GM18502 (cell line): ENCODE measurements at regions not wholly inside any gene's neighbourhood (a gene's known extent, or its start where the extent isn't known, plus 50 kb on each side); places are given as distances from the start of the nearest gene placed in this dataset.

ENCODE experiments used
- ATAC-seq: cut with Tn5 transposase; IDR thresholded peaks from one replicate; pipeline ENCODE4 v1.9.1; 2021; ENCODE audit warnings: mild to moderate bottlenecking; ENCODE audit not compliant: unreplicated experiment, poor library complexity

DNA sequence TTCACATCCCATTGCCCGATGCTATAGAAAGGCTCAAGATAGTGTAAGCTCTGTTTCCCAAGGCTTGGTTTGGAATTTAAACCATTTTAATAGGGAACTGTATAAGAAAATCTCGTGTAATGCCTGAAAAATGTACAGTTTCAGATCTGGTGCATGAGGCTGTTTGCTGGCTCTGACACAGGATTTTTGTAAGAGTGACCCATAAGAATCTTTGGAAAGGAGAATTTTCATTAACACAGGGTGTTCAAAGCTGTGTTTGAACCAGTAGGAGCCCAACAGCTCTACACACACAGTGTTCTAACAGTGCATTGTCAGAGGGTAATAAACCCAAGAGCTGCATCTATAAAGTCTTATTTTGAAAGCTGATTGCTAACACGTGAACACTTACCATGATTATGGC is 293.5 kb downstream of the PRL start:
- no peak for ATAC-seq

DNA sequence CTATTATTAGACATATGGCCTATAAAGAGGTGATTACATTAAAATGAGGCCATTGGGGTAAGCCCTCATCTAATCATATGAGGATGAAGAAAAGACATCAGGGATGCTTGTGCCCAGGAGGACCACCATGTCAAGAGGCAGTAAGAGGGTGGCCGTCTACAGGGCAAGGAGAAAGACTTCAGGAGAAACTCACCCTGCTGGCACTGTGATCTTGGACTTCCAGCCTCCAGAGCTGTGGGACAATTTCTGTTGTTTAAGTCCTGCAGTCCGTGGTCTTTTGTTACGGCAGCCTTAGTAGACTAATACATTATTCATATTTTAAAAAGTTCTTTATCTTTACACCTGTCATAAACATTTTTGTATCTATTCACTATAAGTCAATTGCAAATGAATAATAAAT is 290.0 kb downstream of the PRL start:
- ATAC-seq = no peak

DNA sequence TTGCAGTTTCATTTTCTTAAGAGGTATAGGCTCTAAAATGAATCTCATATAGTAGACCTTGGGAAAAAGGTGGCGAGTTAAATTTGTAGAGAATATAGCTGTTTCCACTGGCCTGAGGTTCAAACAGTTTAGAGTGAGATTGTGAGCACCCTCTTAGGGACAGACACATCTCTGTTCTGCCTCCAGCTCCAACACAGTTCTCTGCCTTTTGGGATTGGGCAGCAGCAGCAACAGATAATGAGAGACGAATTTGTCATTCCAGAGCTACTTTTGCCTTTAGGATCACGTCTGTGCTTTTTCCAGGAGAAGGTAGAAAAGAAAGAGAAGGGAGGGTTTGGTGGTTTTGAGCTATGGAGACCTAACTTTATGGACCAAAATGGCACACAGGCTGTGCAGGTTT is 289.4 kb downstream of the PRL start:
- ATAC-seq = no peak

DNA sequence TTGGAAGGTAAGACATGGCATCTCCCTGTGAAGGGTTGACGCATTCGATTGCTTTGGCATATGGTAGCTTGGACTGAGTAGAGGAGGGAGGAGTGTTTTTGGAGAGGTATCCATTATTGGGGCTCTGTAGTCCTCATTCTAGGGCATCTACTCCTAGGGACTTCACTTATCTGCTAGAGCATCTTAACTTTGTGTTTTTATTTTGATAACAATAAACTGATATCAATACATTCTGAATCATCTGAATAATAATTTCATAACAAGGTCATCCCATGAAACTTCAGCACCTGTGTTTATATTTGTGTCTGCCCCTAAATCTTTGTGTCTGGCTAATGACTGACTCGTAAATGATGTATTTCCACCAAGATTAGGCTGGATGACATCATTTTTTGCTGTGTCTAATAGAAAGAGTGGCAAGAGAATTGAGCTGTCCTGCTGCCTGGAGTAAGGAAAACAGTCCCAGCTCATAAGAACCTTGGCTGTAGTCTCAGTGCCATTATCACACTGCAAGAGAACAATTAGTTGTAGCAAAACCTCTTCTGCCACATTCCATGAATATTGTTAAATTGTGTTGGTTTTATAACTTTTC is 288.5 kb downstream of the PRL start:
- no peak for ATAC-seq

DNA sequence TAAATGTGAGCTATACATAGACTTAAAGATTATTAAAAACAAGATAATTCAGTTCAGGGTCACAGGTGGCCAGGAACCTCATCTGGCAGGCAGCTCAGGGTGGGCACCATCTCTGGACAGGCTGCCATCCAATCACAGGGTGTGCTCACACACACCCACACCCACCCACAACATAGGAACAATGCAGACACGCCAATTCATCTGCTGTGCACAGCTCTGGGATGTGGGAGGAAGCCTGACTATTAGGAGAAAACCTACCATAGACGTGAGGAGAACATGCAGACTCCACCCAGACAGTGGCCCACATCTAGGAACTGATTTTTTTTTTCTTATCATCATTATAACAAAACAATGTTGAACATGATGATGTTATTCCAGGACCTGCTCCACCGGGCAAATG is 286.7 kb downstream of the PRL start:
- no peak for ATAC-seq

DNA sequence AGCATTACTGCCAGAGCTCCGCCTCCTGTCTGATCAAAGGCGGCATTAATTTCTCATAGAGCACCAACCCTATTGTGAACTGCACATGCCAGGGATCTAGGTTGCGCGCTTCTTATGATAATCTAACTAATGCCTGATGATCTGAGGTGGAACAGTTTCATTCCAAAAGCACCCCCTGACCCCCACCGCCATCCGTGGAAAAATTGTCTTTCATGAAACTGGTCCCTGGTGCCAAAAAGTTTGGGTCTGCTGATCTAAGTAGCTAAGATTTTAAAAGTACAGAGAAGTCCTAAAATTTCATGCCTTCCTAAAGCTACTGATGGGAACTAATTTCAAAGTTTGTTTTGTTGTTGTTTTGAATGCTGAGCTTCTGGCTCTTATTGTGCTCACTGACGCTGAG is 281.6 kb downstream of the PRL start:
- ATAC-seq = no peak

DNA sequence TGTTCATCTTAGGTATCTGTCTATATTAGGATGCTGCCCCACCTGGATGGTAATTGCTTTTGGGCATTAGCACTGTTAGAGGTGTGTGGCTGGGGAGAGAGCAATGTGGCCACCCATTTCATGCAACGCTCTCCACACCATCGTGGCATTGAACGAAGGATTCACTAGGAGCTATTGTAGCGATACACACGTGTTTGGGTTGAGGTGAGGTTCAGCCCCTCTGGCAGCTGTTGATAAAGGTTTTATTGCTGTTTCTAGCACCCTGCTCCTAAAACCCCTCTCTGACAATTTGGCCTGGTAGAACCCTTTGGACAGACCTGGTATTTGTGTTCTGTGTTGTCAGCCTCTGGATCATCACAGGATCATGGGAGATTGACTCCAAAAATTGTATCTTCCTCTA is 280.9 kb downstream of the PRL start:
- no peak for ATAC-seq

DNA sequence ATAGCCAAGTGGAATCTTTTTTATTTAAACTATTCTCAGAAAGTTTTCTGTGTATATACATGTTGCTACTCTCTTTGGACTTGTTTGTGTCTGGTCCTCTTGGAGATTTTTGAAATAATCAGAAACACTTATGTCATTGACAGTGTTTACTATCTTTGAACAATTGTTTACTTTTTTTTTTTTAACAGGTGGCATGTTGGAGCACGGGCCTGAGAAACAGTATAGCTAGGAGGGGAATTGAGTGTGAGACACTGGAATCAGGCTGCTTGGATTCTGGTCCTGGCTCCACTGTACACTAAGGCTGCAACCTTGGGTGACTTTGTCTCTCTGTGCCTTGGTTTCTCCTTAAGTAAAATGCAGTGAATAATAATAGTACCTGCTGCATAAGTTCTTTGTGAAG is 279.6 kb downstream of the PRL start:
- ATAC-seq = no peak

DNA sequence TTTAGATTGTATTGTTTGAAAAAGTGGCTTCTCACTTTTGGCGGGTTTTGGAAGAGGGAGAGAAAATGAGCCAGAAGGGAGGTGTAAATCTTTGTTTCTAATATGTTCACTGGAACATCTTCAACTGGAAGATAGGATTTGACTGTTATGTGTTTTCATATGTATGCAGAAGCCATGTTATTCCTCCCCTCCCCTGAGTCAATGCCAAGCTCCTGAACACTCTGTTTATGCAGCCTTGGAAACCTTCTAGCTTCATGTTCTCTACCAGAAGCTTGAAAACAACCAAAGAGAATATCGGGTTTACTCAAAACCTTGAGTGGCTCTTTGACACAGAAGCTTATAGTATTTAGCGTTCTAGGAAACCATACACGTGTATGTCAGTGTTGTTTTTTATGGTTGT is 279.1 kb downstream of the PRL start:
- no peak for ATAC-seq

DNA sequence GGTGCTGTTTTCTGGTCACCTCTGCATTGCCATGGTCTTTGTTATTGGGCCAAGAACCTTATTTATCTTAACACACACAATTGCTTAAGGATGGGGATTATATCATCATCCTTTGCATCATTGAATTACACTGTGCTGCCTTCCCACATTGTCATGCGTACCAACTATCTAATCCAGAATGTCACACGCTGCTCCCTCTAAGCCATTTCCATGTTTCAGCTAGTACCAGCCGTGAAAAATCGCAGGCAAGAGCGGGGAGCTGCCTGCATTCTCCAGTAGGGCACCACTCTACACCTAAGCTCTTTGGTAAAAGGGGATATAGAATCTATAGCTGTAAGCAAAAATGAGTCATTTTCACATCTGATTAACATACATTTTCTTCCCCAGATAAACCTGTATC is 277.0 kb downstream of the PRL start:
- ATAC-seq = no peak

DNA sequence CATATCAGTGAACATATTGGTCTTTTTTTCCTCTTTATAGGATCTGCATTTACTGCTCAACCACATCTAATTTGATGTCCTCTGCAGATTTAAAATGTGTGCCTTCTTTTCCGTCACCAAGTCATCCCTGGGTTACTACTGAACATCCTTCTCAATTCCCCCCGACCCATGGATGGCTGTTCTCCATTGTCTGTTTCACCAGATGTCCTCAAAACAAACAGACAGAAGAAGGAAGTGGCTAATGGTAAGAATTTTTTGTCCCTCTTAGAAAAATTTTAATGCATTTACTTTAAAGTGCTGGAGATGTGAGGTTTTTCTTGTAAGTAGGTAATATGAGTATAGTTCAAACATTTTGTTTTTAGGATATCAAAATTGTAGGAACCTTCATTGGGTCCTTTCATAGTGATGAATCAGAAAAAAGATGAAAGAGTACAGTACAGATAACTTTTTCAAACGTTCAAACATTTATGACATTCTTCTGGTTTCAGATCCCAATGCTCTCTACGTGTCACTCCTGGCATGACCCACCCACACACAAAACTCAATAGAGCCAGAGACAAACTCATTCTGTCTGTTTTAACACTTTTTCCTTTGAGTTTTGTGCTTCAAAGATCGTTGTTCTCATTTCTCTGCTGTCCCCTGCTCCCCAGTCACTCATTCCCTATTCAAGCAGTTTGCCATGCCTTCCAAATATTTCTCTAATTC is 276.4 kb downstream of the PRL start:
- ATAC-seq = no peak

DNA sequence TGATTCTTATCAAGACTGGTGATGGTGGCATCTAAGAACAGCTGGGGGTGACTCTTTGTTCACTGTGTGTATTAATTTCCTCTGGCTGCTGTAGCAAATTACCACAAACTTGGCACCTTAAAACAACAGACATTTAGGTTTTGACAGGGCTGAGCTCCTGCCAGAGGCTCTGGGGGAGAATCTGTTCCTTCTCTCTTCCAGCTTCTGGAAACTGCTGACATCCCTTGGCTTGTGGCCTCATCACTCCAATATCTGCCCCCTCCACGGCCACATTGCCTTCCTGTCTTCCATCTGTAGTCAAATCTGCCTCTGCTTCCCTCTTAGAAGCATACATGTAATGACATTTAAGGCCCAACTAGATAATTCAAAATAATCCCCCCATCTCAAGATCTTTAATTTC is 274.9 kb downstream of the PRL start:
- no peak for ATAC-seq

DNA sequence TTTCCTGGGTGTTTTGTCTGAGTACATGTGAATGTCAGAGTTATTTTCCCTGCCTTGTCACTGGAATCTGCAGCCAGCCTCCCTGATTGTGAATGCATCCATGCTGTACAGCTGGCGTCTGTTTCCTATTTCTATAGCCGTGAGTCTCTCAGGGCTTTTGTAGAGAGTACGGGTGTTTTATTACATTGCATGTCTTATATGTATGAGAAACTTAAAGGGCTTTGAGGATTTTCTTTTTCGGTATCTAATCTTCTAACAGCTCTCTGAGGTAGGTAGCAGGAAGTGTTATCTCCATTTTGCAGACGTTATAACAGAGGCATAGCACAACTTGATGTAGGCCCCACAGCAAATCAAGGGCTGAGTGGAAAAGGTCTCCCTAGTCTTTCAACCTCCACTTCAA is 272.9 kb downstream of the PRL start:
- ATAC-seq = no peak

DNA sequence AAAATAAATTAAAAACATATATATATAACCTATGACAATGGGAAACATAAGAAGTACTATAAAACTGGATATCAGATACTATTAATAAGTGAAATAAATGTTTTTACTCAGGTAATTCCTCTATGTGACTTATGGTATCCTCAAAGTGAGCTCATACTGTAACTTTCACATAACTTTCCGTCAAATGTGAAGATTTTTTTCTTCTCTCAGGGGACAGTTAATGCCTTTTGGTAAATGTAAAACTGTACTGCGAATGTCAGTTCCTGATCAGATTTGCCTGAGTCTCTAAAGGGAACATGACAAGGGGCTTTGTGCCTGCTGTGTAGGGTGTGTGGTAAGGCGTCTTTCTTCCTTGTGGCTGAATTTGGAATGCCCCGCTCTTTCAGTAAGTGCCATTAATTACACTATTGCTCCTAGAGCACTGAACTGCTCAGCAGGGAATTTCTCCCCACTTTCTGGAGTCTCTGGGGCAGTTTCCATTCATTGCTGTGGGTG is 271.8 kb downstream of the PRL start:
- peak; percentile 53 for ATAC-seq

DNA sequence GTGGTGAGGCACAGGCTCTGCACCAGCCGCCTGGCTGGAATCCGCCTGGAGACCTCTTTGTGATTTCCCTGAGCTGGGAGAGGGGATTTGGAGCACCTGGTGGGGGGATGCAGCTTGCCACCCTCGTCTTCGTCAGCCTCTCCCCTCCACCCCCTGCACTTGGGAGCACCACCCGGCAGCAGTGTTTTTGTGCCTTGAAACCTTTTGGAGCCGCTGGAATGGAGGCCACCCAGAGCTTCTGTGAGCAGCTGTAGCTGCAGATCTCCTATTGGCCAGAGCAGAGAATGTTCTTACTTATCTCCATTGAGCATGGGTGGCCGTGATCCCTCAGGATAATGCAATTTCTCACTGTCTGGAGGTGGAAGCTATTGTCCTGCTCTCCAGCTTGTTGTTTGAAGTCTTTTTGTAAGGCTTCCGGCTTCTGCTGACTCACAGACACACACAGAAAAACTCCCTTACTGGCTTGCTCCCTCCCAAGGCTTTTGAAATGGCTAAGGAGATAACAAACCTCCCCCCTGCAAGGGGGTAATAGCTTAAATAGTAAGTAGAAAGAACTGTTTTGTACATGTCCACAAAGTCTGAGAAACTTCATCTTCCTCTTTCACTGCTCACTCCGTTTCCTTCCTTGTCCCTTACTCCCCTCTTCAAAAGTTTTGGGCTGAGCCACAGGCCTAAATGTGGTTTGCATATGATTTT is 271.2 kb downstream of the PRL start:
- peak; percentile 65 for ATAC-seq

DNA sequence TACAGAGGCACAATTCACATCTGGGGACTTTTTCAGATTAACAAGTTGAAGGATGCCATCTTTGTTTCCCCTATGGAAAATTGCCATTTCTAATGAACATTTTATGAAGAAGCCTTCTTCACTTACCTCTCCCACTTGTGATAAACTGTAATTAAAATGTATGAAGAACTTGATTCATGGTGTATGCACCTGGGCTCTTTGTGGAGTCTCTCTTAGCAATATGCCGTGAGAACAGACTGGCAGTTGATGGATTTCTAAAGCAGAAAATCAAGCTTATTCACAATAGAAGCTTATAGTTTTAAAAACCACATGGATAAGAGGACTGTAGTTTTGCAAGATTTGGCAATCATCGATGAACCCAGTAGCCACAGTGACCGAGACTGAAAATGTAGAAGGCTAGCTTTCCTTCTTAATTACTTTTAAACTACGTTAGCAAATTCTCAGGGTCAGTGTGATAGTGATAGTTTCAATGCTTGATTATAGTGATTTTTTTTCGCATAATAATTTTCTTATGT is 270.6 kb downstream of the PRL start:
- ATAC-seq = peak; percentile 4

DNA sequence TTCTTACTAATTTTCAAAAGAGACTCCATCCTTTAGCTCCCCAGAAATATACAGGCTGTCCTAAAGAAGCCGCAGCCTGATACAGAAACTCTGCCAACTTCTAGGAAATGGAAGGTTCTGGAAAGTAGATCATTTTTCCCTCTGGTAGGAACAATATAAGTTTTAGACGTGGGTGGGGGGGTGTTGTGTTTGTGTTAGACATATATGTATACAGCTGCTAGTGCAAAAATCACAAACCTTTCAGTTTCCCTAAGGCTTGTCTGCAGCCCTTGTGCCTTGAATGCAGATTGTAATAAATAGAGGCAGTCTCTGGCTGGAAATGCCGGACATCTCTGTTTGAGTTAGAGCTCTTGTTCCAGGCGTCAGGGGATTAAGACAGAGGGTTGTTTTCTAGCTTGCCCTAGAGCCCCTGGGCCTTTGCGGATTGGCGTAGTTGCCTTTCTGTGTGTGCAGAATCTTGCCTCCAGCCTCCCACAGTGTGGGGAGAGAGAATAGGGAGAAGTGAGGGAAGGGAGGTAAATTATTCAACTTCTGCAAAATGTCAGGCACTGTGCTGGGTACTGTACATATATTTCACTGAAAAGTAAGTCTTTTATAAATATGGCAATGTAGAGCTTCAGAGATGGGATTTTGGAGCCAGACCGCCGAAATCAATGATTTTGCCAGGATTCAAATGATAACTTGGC is 269.7 kb downstream of the PRL start:
- ATAC-seq = no peak

DNA sequence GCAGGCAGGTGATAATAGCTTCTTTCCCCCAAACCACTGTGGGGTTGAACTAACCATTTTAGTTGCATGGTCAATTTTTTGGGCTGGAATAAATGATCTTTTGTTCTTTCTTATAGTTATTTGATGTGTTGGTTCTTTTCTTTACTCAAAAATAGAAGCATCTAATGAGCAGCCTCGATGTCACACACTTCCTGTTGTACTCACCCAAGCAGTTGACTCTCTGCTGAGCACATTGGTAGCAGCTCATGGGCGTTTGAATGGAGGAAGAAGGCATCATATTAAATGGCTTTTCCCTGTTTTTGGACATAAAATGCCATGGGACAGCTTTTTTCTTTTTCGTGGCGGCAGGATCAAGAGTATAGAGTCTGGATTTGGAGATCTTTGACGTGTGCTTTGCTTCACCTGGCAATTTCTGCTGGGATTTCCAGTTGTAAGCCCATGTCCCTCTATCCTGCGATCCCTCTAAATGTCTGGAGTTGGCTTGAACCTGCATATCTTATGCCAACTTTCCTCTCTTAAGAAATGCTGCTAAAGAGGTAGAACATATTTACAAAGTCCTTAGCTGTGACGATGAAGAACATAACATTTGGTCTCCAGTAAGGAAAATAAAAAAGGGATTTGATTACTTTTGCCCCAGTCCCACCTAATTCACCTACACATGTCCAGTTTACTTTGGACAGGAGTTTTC is 268.3 kb downstream of the PRL start:
- no peak for ATAC-seq

DNA sequence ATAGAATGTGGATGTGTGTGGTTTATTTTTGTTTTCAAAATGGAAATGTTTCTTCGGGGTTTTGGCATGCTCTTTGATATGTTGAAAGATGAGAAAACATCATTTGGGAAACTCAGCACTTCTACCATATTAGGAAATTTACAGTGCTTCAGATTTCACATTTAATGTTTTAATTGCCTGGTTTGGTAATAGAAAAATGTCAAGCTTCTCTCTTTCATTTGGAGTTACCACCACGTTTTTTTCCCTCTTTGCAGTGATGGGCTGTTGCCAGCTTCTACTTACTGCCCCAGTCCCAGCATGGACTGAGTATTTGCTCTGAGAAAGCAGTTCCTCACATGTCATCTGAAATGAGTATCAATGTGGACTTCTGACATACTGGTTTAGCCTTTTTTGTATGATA is 267.7 kb downstream of the PRL start:
- no peak for ATAC-seq
